HepG2 (cell line): ENCODE measurements at regions not wholly inside any gene's neighbourhood (a gene's known extent, or its start where the extent isn't known, plus 50 kb on each side); places are given as distances from the start of the nearest gene placed in this dataset.

Experiments used
- ATAC-seq: fragments of 200-7000 bp; cut with Tn5 transposase; 3 replicates; pipeline ENCODE4 v1.9.1; 2020; ENCODE audit warnings: mild to moderate bottlenecking, moderate library complexity
- BruUV-seq: library from RNA; stranded (reverse); fragments of 400-500 nt; replicated peaks from 2 replicates; lab custom pipeline; 2021; lab: Mats Ljungman, UMichigan
- CTCF ChIA-PET: fragments of 300-600 bp; formaldehyde crosslinking; extraction: SDS; loops from one replicate; lab custom pipeline; 2021; ENCODE audit warnings: low total read pairs, inconsistent platforms, low intra/inter-chr PET ratio; lab: Yijun Ruan, JAX
- POLR2A ChIA-PET: fragments of 350-600 bp; sonication (Branson Sonifier 250); formaldehyde crosslinking; loops from one replicate; lab custom pipeline; 2020; ENCODE audit warnings: antibody characterized with exemption, inconsistent platforms; lab: Yijun Ruan, JAX
- DNase-seq: peaks from one replicate; pipeline ENCODE4 v3.0.0-alpha.2; 2015; ENCODE audit warnings: low spot score
- FAIRE-seq: peaks from 3 replicates; lab custom pipeline; 2011; peaks lifted over from hg19 to GRCh38; lab: Jason Lieb, UNC
- H2AFZ ChIP-seq: one replicate; pipeline ENCODE4 v1.6.1; 2011; ENCODE audit warnings: low read length, inconsistent platforms
- H3K27ac ChIP-seq: fragments of 300-600 bp; 3 replicates; pipeline ENCODE4 v1.8.0; 2011; ENCODE audit warnings: mixed run types, mild to moderate bottlenecking, mixed read lengths, low read length, inconsistent platforms; ENCODE audit not compliant: insufficient read depth; ENCODE audit errors: extremely low read length
- H3K27me3 ChIP-seq, 2 experiments: fragments of 200-600 bp in 1 of 2; 2 replicates in 1 of 2; 3 replicates in 1 of 2; pipeline versions ENCODE4 v1.6.0 to v1.8.0; 2011; ENCODE audit warnings: low read length in 2 of 2, mild to moderate bottlenecking in 2 of 2, moderate library complexity in 2 of 2, inconsistent platforms in 1 of 2; ENCODE audit not compliant: insufficient read depth in 2 of 2, control insufficient read depth in 1 of 2
- H3K36me3 ChIP-seq, 2 experiments: fragments of 200-600 bp in 1 of 2; replicated peaks in 1 of 2; 2 replicates in 1 of 2; 3 replicates in 1 of 2; pipeline versions ENCODE4 v1.5.1 to v1.8.0; 2011; ENCODE audit warnings: low read length in 2 of 2, inconsistent platforms in 1 of 2; ENCODE audit not compliant: insufficient read depth in 2 of 2, control insufficient read depth in 1 of 2
- H3K4me1 ChIP-seq: 2 replicates; pipeline ENCODE4 v1.5.1; 2012; ENCODE audit warnings: low read length, inconsistent platforms; ENCODE audit not compliant: insufficient read depth
- H3K4me2 ChIP-seq: 2 replicates; pipeline ENCODE4 v1.6.0; 2011; ENCODE audit warnings: low read depth, low read length, inconsistent platforms
- H3K4me3 ChIP-seq, 3 experiments: fragments of 200-600 bp in 1 of 3; sonication (generic), shearing (Covaris generic) in 1 of 3; replicated peaks in 1 of 3; 2 replicates each; pipeline ENCODE4 v1.5.1; 2011 to 2016; ENCODE audit warnings: low read length in 3 of 3, inconsistent platforms in 2 of 3, low read depth in 2 of 3, mild to moderate bottlenecking in 2 of 3, control low read depth in 1 of 3, mixed read lengths in 1 of 3; ENCODE audit not compliant: insufficient read depth in 1 of 3
- H3K79me2 ChIP-seq: one replicate; pipeline ENCODE4 v1.6.1; 2011; ENCODE audit warnings: low read length, inconsistent platforms; ENCODE audit not compliant: insufficient read depth
- H3K9ac ChIP-seq: 2 replicates; pipeline ENCODE4 v1.6.0; 2011; ENCODE audit warnings: mild to moderate bottlenecking, low read depth, low read length, inconsistent platforms; ENCODE audit not compliant: insufficient read depth
- H3K9me3 ChIP-seq: 2 replicates; pipeline ENCODE4 v1.5.1; 2012; ENCODE audit warnings: mild to moderate bottlenecking, low read length
- H4K20me1 ChIP-seq: 2 replicates; pipeline ENCODE4 v1.6.0; 2011; ENCODE audit warnings: inconsistent platforms, mild to moderate bottlenecking, low read length, moderate library complexity; ENCODE audit not compliant: insufficient read depth
- GLI4 ChIP-seq: sonication (generic); formaldehyde crosslinking; IDR thresholded peaks from 2 replicates; pipeline ENCODE4 v1.5.1; 2020; ENCODE audit warnings: missing genetic modification reagents, mild to moderate bottlenecking, moderate library complexity, borderline replicate concordance
- KDM5A ChIP-seq: fragments of 200-600 bp; sonication (generic); IDR thresholded peaks from 2 replicates; pipeline ENCODE4 v1.7.0; 2018; ENCODE audit warnings: antibody characterized with exemption, mild to moderate bottlenecking, low read length, borderline replicate concordance
- PLRG1 ChIP-seq: fragments of 450-650 bp; conservative IDR thresholded peaks from 2 replicates; pipeline ENCODE4 v1.6.1; 2016
- SKI ChIP-seq: fragments of 450-650 bp; IDR thresholded peaks from one replicate; pipeline ENCODE4 v1.6.1; 2018; ENCODE audit warnings: mild to moderate bottlenecking; ENCODE audit not compliant: partially characterized antibody
- TBL1XR1 ChIP-seq: fragments of 150-350 bp; IDR thresholded peaks from 2 replicates; pipeline ENCODE4 v1.6.1; 2014; ENCODE audit warnings: borderline replicate concordance, low read length; ENCODE audit not compliant: partially characterized antibody
- ZEB1 ChIP-seq: IDR thresholded peaks from 2 replicates; pipeline ENCODE4 v1.6.1; 2012; ENCODE audit warnings: mild to moderate bottlenecking, low read depth, inconsistent platforms; ENCODE audit not compliant: insufficient replicate concordance
- ZNF136 ChIP-seq: sonication (generic); formaldehyde crosslinking; IDR thresholded peaks from 2 replicates; pipeline ENCODE4 v1.8.1; 2022; ENCODE audit warnings: low read depth, mild to moderate bottlenecking, moderate library complexity, missing genetic modification reagents
- ZNF253 ChIP-seq: sonication (generic); formaldehyde crosslinking; IDR thresholded peaks from 2 replicates; pipeline ENCODE4 v1.8.0; 2022; ENCODE audit warnings: mild to moderate bottlenecking, missing genetic modification reagents, borderline replicate concordance
- ZNF260 ChIP-seq: sonication (generic); formaldehyde crosslinking; IDR thresholded peaks from 2 replicates; pipeline ENCODE4 v1.4.0; 2020; ENCODE audit warnings: missing genetic modification reagents, low read depth, mild to moderate bottlenecking, borderline replicate concordance
- ZNF460 ChIP-seq: sonication (generic); formaldehyde crosslinking; IDR thresholded peaks from 2 replicates; pipeline ENCODE4 v1.5.1; 2020; ENCODE audit warnings: missing genetic modification reagents, mild to moderate bottlenecking, borderline replicate concordance
- WGBS: methylation state at CpG from one replicate; pipeline ENCODE4 v1.1.6; 2017; ENCODE audit warnings: low lambda C conversion rate; 5-methylcytosine and 5-hydroxymethylcytosine counted together
- in situ Hi-C: cut with HindIII; loops from 2 replicates; pipeline ENCODE4 v1.10.0; 2017; ENCODE audit warnings: low pct_unique_long_range_greater_than_20kb; ENCODE audit not compliant: extremely low pct_ligation_motif_present
- intact Hi-C: fragments of 100-400 bp; cut with micrococcal nuclease; formaldehyde crosslinking; loops from one replicate; pipeline ENCODE4 v1.10.0; 2022; ENCODE audit not compliant: unreplicated experiment
- TF ChIP-seq, protein P1 (sequence below): sonication (generic); formaldehyde crosslinking; IDR thresholded peaks from 2 replicates; pipeline ENCODE4 v1.9.0; 2021; ENCODE audit warnings: missing genetic modification reagents, borderline replicate concordance

GRCh38 chr17:6343191-6343590 is 91.7 kb downstream of the AIPL1 start:
- BruUV-seq, result no TSS peak
- in situ Hi-C loops, result no loop called here
- no peak overlapping the region for H3K4me3 ChIP-seq
- no peak overlapping the region for H2AFZ ChIP-seq
- CTCF ChIA-PET, result no interaction called here
- H3K4me2 ChIP-seq, result no peak overlapping the region
- H3K27me3 ChIP-seq, result peaks cover 0 to 3% of the 10 kb centered on the region in 2 experiments; a peak in 2 of 5 replicates
- TF ChIP-seq ZNF260 (CRISPR knock-in tag) (no peak), ZNF136 (CRISPR knock-in tag) (no peak)
- TF ChIP-seq, all 625 proteins: peak for 0
- 9% methylated on average over 5 of the region's 5 CpGs for WGBS
- Histone ChIP-seq H3K4me1 (no peaks in the 10 kb centered on the region), H3K9me3 (no peaks in the 10 kb centered on the region), H4K20me1 (no peaks in the 10 kb centered on the region), H3K9ac (no peak overlapping the region), H3K27ac (no peak overlapping the region), H3K79me2 (no peaks in the 10 kb centered on the region), H3K36me3 (no peaks in the 10 kb centered on the region)
- intact Hi-C loops, result no loop called here
- no peak for ATAC-seq
- no peak for FAIRE-seq
- POLR2A ChIA-PET, result no interaction called here
- no peak for DNase-seq

DNA sequence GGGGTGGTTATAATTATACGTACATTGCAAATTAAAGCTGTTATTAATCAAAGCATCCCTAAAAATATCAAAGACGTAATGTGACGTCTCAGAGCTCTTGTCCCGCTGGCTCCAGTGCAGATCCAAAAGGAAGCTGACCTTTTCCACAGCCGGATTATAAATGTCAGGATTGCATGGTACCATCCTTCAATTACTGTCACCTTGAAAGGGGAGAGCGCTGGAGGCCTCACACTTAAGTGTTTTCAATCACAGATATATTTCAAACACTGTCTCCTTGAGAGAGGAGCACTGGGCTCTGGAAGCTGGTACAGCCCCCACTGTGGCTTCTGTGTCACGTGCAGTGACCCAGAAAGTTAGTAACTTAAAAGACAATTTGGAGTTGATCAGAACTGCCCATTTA is 94.2 kb downstream of the AIPL1 start:
- H3K27me3 ChIP-seq, result peaks cover 0 to 3% of the 10 kb centered on the region in 2 experiments; a peak in 1 of 5 replicates
- BruUV-seq, result no TSS peak
- TF ChIP-seq SKI, result no peak
- no peak for TF ChIP-seq KDM5A
- TF ChIP-seq, protein P1, sequence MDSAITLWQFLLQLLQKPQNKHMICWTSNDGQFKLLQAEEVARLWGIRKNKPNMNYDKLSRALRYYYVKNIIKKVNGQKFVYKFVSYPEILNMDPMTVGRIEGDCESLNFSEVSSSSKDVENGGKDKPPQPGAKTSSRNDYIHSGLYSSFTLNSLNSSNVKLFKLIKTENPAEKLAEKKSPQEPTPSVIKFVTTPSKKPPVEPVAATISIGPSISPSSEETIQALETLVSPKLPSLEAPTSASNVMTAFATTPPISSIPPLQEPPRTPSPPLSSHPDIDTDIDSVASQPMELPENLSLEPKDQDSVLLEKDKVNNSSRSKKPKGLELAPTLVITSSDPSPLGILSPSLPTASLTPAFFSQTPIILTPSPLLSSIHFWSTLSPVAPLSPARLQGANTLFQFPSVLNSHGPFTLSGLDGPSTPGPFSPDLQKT, result no peak
- TF ChIP-seq PLRG1, result no peak
- no peak for TF ChIP-seq GLI4 (CRISPR knock-in tag)
- no peak for TF ChIP-seq ZNF460 (CRISPR knock-in tag)
- TF ChIP-seq ZEB1, result no peak
- no peak for TF ChIP-seq TBL1XR1
- no peak for TF ChIP-seq ZNF253 (CRISPR knock-in tag)
- no peak overlapping the region for H3K4me3 ChIP-seq
- no peak overlapping the region for H3K4me2 ChIP-seq
- in situ Hi-C loops (no loop called here), intact Hi-C loops (no loop called here)
- H3K4me1 ChIP-seq, result no peaks in the 10 kb centered on the region
- H3K79me2 ChIP-seq, result no peaks in the 10 kb centered on the region
- ChIA-PET CTCF (no interaction called here), POLR2A (no interaction called here)
- 49% methylated on average over 7 of the region's 7 CpGs for WGBS
- no peak overlapping the region for H3K9ac ChIP-seq
- H2AFZ ChIP-seq, result no peak overlapping the region
- H3K36me3 ChIP-seq, result no peaks in the 10 kb centered on the region
- no peaks in the 10 kb centered on the region for H4K20me1 ChIP-seq
- H3K27ac ChIP-seq, result no peak overlapping the region
- DNase-seq (no peak), FAIRE-seq (no peak), ATAC-seq (no peak)
- no peaks in the 10 kb centered on the region for H3K9me3 ChIP-seq
